ENCODE measurements at regions not wholly inside any gene's neighbourhood (a gene's known extent, or its start where the extent isn't known, plus 50 kb on each side); places are given as distances from the start of the nearest gene placed in this dataset.

DNA sequence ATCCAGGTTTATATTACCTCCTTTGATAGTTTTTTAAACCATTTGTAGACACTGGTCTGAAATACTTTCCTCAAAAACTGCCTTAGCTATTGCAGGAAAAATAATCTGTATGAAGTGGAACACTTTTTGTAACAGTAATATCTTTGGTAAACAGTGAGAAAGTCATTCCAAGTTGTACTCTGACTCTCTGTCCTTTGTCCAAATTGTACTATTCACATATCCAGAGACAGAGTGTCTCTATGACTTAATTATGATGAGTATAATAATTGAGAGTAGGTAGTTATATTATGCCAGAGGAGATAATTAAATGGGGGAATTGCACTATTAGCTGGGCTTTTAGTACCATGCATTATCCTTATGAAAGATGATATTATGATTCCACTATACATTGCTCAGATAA is 112.6 kb upstream of the LCORL start:
- DNase-seq (ENCODE audit: low read depth) = no peak
- TF ChIP-seq, protein P1, sequence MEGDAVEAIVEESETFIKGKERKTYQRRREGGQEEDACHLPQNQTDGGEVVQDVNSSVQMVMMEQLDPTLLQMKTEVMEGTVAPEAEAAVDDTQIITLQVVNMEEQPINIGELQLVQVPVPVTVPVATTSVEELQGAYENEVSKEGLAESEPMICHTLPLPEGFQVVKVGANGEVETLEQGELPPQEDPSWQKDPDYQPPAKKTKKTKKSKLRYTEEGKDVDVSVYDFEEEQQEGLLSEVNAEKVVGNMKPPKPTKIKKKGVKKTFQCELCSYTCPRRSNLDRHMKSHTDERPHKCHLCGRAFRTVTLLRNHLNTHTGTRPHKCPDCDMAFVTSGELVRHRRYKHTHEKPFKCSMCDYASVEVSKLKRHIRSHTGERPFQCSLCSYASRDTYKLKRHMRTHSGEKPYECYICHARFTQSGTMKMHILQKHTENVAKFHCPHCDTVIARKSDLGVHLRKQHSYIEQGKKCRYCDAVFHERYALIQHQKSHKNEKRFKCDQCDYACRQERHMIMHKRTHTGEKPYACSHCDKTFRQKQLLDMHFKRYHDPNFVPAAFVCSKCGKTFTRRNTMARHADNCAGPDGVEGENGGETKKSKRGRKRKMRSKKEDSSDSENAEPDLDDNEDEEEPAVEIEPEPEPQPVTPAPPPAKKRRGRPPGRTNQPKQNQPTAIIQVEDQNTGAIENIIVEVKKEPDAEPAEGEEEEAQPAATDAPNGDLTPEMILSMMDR (conservative IDR thresholded peaks at IDR 0.05; ENCODE audit: low read depth, low read length) = no peak
- H3K4me3 ChIP-seq (ENCODE audit: low read depth, low read length) = no peak overlapping the region

DNA sequence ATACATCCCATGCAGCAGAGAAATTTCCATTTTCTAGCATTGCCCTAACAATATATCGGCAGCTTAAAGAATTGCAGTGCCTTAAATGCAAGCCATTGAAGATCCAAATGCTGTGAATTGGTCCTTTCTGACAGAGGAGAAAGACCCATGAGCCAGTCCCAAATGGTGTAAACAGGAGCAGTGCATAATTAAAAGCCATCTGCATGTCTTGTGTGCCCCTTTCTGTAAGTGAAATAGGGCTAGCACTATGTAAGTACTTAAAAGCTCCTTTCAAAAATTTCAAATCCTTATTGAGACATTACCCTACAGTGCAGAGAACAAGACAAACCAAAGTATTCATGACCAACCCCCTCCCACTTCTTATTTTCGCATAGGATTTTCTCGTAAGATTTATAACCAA is 108.7 kb upstream of the LCORL start:
- TF ChIP-seq, protein P1 (conservative IDR thresholded peaks at IDR 0.05; ENCODE audit: low read depth, low read length) = no peak

DNA sequence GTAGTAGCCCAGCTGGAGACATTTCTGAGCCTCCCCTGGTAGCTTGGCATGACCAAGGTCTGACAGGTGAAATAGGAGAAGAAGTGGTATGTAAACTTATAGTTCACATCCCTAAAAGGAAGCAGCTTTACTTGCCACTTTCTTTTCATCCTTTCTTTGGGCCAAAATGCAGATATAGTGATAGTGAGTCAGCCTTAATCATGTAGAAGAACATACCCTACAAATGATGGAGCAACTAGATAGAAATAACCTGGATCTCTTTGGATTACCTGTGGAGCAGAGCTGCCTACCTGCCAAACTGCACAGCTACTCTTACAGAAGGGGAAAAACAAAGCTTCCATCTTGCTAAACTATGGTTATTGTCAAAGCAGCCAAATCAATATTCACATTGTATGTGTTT is 106.7 kb upstream of the LCORL start:
- no peak for DNase-seq (ENCODE audit: low read depth)

More for the DNA sequence above, 108.7 kb upstream of the LCORL start:
- DNase-seq (ENCODE audit: low read depth) = no peak
- H3K4me3 ChIP-seq (ENCODE audit: low read depth, low read length) = no peak overlapping the region

DNA sequence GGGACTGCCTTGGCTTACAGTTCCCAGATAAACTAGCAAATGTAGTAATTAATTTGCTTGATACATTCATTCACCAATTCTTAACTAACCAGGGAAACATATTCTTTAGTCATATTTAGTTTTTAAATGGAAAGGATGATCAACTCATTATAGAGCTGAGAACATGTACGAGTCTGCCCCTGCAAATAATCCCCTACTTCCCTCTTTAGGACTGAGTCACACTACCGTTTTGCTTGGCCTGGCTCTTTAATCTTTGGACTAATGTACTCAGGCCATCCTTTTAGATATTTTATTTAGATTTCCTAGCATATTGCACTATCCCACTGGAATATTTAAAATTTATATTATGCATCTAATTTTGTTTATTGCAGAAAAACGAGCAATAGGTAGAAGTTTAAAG is 105.5 kb upstream of the LCORL start:
- no peak overlapping the region for H3K4me3 ChIP-seq (ENCODE audit: low read depth, low read length)
- no peak for DNase-seq (ENCODE audit: low read depth)
- TF ChIP-seq, protein P1 (conservative IDR thresholded peaks at IDR 0.05; ENCODE audit: low read depth, low read length) = no peak

More for the DNA sequence above, 106.7 kb upstream of the LCORL start:
- TF ChIP-seq, protein P1 (conservative IDR thresholded peaks at IDR 0.05; ENCODE audit: low read depth, low read length) = no peak
- no peak overlapping the region for H3K4me3 ChIP-seq (ENCODE audit: low read depth, low read length)

DNA sequence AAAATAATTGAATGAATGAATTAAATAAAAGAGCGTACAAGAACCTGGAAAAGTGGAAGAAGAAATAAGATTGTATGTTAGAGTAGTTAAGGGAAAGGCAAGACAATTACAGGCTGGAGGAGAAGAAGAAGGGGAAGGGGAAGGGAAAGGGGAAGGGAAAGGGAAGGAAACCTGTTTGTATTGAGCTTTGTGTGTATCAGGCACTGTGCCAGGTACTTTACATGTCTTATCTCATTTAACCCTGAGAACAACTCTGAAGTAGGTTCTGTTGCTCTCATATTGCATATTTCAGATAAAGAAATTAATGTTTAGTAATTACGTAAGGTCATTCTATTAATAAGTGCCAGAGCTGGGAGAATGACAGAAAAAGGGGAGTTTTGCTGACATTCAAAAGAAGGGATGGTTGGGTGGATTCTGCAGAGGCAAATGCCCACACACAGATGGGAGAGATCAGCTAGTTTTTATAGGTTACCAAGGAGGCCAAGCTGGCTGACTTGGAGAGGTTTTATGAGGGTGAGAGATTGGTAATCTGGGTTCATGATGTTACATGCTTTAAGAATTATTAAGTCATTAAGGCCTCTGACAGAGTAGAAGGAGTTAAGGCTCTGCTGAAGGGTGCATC is 92.3 kb upstream of the LCORL start:
- H3K4me3 ChIP-seq (ENCODE audit: low read depth, low read length) = no peak overlapping the region
- no peak for DNase-seq (ENCODE audit: low read depth)
- TF ChIP-seq, protein P1 (conservative IDR thresholded peaks at IDR 0.05; ENCODE audit: low read depth, low read length) = no peak

DNA sequence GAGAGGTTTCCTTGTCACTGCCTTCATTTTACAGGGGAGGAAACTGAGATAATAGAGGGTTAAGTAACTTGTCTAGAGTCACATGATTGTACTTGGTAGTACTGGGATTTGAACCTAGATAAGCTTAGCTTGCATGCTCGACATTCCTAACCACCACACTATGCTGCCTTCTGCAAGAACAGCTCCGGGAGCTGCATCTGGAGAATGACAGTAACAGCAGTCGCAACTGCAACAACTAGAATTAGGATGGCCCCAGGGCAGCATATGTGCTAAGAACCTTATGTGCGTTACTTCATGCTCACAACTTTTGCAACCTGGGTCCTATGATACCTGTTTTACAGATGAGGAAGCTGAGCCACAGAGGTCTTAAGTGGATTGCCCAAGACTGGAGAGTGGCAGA is 89.5 kb upstream of the LCORL start:
- TF ChIP-seq, protein P1 (conservative IDR thresholded peaks at IDR 0.05; ENCODE audit: low read depth, low read length) = no peak
- DNase-seq (ENCODE audit: low read depth) = no peak
- no peak overlapping the region for H3K4me3 ChIP-seq (ENCODE audit: low read depth, low read length)

DNA sequence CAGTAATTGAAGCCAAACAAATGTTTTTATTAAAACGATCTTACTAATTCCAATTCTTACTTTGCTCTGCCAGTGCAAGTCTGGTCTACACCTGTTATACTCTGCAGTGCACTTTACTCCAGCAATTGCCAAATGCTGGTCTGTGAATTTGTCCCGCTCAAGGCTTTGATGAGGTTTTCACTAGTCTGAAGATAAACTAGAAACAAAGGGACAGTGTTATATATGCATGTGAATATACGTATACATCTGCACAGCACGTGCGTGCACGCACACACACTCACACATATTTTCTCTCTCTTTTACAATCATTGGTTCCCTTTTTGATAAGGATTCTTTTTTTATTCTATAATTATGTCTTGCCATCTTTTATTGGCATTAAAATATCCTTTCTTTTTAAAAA is 88.5 kb upstream of the LCORL start:
- no peak for DNase-seq (ENCODE audit: low read depth)
- no peak overlapping the region for H3K4me3 ChIP-seq (ENCODE audit: low read depth, low read length)
- TF ChIP-seq, protein P1 (conservative IDR thresholded peaks at IDR 0.05; ENCODE audit: low read depth, low read length) = no peak
